Mesodermal cell (in vitro differentiated cells): ENCODE measurements at regions not wholly inside any gene's neighbourhood (a gene's known extent, or its start where the extent isn't known, plus 50 kb on each side); places are given as distances from the start of the nearest gene placed in this dataset.

Source experiments
- H3K27ac ChIP-seq: 2 replicates; pipeline ENCODE4 v1.7.0; 2013; ENCODE audit warnings: mild to moderate bottlenecking, low read depth, low read length, moderate library complexity; ENCODE audit not compliant: severe bottlenecking
- H3K36me3 ChIP-seq: 2 replicates; pipeline ENCODE4 v1.7.1; 2013; ENCODE audit warnings: mild to moderate bottlenecking, low read length, moderate library complexity; ENCODE audit not compliant: control insufficient read depth, insufficient read depth
- H3K4me1 ChIP-seq: one replicate; pipeline ENCODE4 v1.7.1; 2013; ENCODE audit warnings: mild to moderate bottlenecking, low read length; ENCODE audit not compliant: insufficient read depth, control insufficient read depth, poor library complexity, severe bottlenecking
- H3K4me3 ChIP-seq: 2 replicates; pipeline ENCODE4 v1.7.0; 2013; ENCODE audit warnings: low read length, control low read depth, mild to moderate bottlenecking; ENCODE audit not compliant: insufficient read depth, poor library complexity, severe bottlenecking; ENCODE audit errors: extremely low read depth
- H3K9me3 ChIP-seq: 2 replicates; pipeline ENCODE4 v1.7.1; 2013; ENCODE audit warnings: mild to moderate bottlenecking, low read length, moderate library complexity; ENCODE audit not compliant: control insufficient read depth
- WGBS, 2 experiments: methylation state at CpG; one replicate each; pipeline ENCODE4 v1.1.5; 2013; ENCODE audit warnings: missing lambda C conversion rate in 2 of 2; ENCODE audit not compliant: insufficient coverage in 2 of 2; 5-methylcytosine and 5-hydroxymethylcytosine counted together

DNA sequence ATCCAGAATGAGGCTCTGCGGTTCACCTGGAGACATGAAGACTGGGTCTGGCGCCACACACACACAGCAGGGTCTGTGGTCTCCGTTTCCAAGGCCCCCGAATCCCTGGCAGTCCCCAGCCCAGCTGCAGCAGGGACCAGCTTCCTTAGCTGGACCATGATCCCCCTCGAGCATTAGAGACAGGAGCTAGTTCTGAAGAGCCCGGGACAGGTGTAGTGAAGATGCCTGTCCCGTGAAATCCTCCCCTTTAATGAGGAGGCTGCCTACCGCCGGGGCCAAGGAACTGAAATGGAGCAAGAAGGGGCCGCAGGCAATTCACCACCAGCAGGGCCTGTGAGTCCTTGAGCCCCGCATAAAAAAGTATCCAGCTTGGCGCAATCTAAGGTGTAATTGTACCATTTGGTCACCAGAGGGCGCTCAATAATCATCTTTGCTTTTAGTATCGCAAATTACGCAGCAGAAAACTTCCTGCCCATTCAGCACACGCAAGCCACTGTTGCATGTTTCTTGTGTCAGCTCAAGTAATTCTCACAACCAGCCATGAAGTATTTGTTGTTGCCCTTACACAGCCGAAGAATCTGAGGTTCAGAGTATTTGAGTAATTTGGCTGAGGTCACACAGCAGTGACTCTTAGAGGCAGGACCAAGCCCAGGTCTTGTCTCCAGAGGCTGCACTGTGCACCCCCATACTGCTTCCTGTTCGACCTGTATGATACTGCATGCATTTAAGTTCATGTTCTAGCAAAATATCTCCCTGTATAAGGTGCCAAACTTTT, 54.3 kb upstream of the PPP2R5C start:
- Histone ChIP-seq H3K9me3 (no peaks in the 10 kb centered on the region), H3K4me3 (no peak overlapping the region), H3K36me3 (no peaks in the 10 kb centered on the region), H3K27ac (no peak overlapping the region), H3K4me1 (no peaks in the 10 kb centered on the region)
- WGBS, 2 experiments, result 33 to 40% methylated on average over 13 to 18 of the region's 18 CpGs

DNA sequence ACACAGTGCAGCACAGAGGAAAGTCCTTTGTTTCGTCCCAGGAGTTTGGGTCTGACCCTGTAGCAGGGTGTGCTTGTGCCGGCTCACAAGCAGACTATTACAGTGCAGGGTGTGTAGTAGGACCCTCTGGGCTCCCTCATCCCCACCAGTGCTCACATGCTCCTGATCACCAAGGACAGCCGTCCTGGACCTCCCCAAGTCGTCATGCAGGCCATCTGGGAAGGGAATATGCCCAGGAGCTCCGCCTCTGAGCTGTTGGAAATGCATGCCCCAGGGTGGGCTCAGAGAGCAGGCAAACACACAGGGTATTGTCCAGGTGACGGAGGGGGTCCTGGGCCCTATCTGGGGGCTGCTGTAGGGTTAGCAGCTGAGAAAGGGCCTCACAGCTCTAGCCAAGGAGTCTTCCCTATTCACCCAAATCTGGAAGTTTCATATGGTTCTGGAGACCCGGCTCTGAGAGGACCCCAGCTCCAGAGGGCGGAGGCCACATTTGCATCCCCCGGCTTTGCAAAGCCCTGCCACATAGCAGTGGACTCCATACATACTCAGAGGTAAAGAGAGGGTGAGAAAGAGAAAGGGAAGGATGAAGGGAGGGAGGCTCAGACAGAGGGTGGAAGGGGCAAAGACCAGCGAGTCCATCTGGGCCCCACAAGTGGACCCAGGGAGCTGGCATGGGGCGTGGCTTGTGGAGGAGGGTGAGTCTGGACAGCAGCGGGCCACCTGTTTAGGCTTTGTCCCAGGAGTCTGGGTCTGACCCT, 53.5 kb upstream of the PPP2R5C start:
- Histone ChIP-seq H3K9me3 (no peaks in the 10 kb centered on the region), H3K4me1 (no peaks in the 10 kb centered on the region), H3K27ac (no peak overlapping the region), H3K4me3 (no peak overlapping the region), H3K36me3 (no peaks in the 10 kb centered on the region)
- 76 to 87% methylated on average over 5 to 8 of the region's 12 CpGs for WGBS, 2 experiments

DNA sequence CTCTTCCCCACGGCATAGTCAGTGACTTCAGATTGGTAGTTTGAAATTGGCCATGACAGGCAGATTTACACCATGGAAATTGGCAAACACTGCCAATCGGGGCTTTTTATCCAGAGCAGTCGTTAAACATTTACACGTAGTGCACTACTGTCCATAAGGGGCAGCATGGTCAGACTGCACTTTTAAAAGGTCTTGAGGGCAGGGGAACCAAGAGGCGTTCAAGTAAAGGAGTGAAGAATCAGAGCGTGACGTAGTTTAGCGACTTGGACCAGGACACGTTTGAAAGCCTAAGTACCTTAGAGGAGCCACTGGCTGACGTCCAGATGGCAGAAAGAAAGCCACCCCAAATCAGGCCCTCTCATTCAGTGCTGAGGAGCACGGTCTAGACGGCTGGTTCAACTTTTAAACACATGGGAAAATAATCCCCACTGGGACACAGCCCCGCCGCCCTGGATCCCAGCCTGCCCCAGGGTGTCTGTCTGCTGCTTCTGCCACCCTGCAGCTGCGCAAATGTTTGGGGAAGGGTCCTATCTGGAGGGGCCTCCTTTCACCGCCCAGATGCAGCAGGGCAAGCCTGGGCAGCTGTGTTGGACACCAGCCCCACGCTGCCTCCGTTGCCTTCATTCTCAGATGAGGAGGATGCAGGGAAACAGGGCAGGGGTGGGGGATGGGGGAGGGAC, 52.5 kb upstream of the PPP2R5C start:
- H3K36me3 ChIP-seq, result no peaks in the 10 kb centered on the region
- H3K9me3 ChIP-seq, result no peaks in the 10 kb centered on the region
- H3K27ac ChIP-seq, result no peak overlapping the region
- H3K4me1 ChIP-seq, result no peaks in the 10 kb centered on the region
- 90 to 96% methylated on average over 15 to 18 of the region's 18 CpGs for WGBS, 2 experiments
- H3K4me3 ChIP-seq, result no peak overlapping the region

DNA sequence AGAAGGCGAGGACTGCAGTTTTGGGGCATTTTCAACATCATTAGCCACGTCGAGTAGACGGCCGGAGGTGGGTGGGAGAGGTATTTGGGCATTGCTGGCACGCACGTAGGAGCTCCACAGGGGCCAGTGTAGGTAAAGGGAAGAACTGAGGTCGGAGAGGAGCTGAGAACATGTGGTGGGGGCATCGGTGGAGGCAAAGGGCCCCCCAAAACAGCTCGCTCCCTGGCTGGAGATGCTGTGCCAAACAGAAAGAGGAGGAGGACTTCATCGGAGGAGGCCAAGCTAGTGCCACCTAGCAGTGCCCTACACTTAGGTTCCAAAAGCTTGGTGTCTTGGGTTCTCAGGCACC, 52.0 kb upstream of the PPP2R5C start:
- WGBS, 2 experiments, result 92 to 98% methylated on average over 11 of the region's 11 CpGs
- no peaks in the 10 kb centered on the region for H3K4me1 ChIP-seq
- H3K36me3 ChIP-seq, result no peaks in the 10 kb centered on the region
- H3K27ac ChIP-seq, result no peak overlapping the region
- no peak overlapping the region for H3K4me3 ChIP-seq
- H3K9me3 ChIP-seq, result no peaks in the 10 kb centered on the region

DNA sequence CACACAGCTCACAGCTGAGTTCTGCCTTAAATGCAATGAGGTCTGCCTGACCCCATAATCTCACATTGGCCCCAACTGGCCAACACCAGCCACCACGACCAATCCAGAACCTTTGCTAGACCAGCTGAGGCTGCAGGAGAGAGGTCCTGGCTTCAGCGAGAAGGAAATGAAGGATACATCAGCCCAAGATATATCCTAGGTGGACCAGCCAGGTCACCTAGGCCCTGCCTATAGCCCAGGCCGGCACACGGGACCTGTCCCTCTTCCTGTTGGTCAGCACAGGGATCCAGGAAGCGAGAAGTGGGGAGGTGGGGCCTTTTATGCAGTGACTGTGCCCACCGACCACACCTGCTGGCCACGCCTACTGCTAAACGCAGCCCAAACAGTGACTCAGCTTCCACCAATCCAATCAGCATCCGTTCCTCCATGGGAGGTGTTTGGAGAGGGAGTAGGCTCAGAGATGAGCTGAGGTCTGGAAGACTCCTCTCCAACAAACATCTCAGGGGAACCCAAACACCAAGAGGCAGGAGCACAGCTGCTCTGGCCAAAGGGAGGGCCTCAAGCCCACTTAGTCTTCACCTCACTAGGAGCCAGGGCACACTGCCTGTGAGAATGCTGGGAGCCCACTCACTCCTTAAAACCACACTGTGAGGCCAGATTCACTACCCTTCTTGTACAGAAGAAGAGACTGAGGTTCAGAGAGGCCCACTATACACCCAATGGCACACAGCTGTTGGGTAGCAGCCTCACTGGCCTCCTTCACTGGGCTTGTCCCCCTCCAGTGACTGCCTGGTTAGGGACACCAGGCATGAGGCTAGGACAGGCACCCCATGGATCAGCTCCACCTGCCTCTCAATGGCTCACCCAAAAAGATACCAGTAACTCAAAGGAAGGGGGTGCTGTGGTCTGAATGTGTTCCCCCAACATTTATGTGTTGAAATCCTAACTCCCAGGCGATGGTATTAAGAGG, 51.3 kb upstream of the PPP2R5C start:
- H3K36me3 ChIP-seq, result no peaks in the 10 kb centered on the region

DNA sequence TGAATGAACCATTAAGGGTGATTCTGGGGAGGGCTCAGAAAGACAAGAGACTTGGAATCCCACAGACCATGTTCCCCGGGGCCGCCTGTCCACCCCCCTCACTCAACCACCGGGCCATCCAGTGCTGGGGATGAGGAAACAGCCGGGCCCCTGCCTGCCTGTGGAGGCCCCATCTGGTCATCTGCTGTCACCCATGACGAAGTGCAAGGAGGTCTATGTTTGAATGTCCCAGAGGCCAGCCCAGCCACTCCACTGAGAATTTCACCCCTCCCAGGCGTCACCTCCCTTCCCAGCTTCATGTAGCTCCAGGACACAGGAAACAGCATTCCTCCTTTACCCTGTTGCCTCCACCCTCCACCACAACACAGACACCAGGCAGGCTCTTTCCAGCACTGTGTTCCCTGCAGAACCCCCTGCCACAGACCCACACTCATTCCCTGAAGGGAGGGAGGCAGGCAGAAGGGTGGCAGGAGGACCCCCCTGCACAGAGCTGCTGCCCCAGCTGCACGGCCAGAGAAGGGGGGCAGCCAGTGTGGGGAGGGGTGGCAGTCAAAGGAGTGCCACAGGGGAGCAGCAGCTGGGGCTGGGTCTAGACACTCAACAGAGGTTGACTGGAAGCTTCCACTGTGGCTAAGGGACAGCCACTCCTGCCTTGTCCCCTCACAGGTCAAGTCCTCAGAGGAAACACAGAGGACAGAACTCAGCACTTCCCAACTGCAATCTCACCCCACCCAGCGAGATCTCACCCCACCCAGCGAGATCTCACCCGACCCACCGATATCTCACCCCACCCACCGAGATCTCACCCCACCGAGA, 50.3 kb upstream of the PPP2R5C start:
- Histone ChIP-seq H3K36me3 (no peaks in the 10 kb centered on the region), H3K4me1 (no peaks in the 10 kb centered on the region), H3K9me3 (no peaks in the 10 kb centered on the region), H3K4me3 (no peak overlapping the region), H3K27ac (no peak overlapping the region)
- WGBS, 2 experiments, result 90 to 96% methylated on average over 2 to 10 of the region's 13 CpGs

More for the DNA sequence above, 51.3 kb upstream of the PPP2R5C start:
- Histone ChIP-seq H3K4me3 (no peak overlapping the region), H3K4me1 (no peaks in the 10 kb centered on the region), H3K27ac (no peak overlapping the region), H3K9me3 (no peaks in the 10 kb centered on the region)
- WGBS, 2 experiments, result 67 to 89% methylated on average over 3 to 7 of the region's 10 CpGs
